Mononuclear cell (primary cell): ENCODE measurements at regions not wholly inside any gene's neighbourhood (a gene's known extent, or its start where the extent isn't known, plus 50 kb on each side); places are given as distances from the start of the nearest gene placed in this dataset.
A peak's percentile ranks its signal among the peaks of the same experiment; 100 is the strongest.

Experiments
- H3K27me3 ChIP-seq: 2 replicates; pipeline ENCODE4 v1.6.0; 2011; ENCODE audit warnings: low read length, control low read depth; ENCODE audit not compliant: insufficient read depth
- H3K4me1 ChIP-seq: 2 replicates; pipeline ENCODE4 v1.5.1; 2011; ENCODE audit warnings: mild to moderate bottlenecking, low read length, control low read depth; ENCODE audit not compliant: insufficient read depth
- H3K4me3 ChIP-seq: 2 replicates; pipeline ENCODE4 v1.5.1; 2011; ENCODE audit warnings: mild to moderate bottlenecking, low read length, moderate library complexity
- H3K9me3 ChIP-seq: 2 replicates; pipeline ENCODE4 v1.5.1; 2011; ENCODE audit warnings: low read depth, mild to moderate bottlenecking, control low read depth, low read length

- H3K4me3 ChIP-seq: no peak overlapping the region
- peaks cover 82% of the 10 kb centered on the region for H3K4me1 ChIP-seq
- H3K27me3 ChIP-seq: no peaks in the 10 kb centered on the region
- no peaks in the 10 kb centered on the region for H3K9me3 ChIP-seq
Observed at GRCh38 chr10:62634576-62634975, 169.9 kb upstream of the ADO start.

GRCh38 chr10:62635127-62635526 lies 169.4 kb upstream of the ADO start:
- Histone ChIP-seq H3K27me3 (no peaks in the 10 kb centered on the region), H3K4me1 (peaks cover 86% of the 10 kb centered on the region), H3K9me3 (no peaks in the 10 kb centered on the region), H3K4me3 (no peak overlapping the region)

- Histone ChIP-seq H3K4me3 (peak overlapping the region; percentile 18), H3K4me1 (peaks cover 89% of the 10 kb centered on the region), H3K27me3 (no peaks in the 10 kb centered on the region), H3K9me3 (no peaks in the 10 kb centered on the region)
Observed at GRCh38 chr10:62636825-62637248, 167.7 kb upstream of the ADO start.

GRCh38 chr10:62637249-62638061 lies 167.1 kb upstream of the ADO start:
- Histone ChIP-seq H3K4me3 (peak overlapping the region; percentile 18), H3K27me3 (no peaks in the 10 kb centered on the region), H3K9me3 (no peaks in the 10 kb centered on the region), H3K4me1 (peaks cover 83% of the 10 kb centered on the region)

GRCh38 chr10:62638062-62638477 lies 166.4 kb upstream of the ADO start:
- Histone ChIP-seq H3K4me1 (peaks cover 76% of the 10 kb centered on the region), H3K4me3 (no peak overlapping the region), H3K9me3 (no peaks in the 10 kb centered on the region), H3K27me3 (no peaks in the 10 kb centered on the region)

- Histone ChIP-seq H3K27me3 (no peaks in the 10 kb centered on the region), H3K9me3 (no peaks in the 10 kb centered on the region), H3K4me1 (peaks cover 74% of the 10 kb centered on the region), H3K4me3 (no peak overlapping the region)
Observed at GRCh38 chr10:62639144-62639543, 165.4 kb upstream of the ADO start.

GRCh38 chr10:62640411-62640810 lies 164.1 kb upstream of the ADO start:
- Histone ChIP-seq H3K4me3 (no peak overlapping the region), H3K4me1 (peaks cover 63% of the 10 kb centered on the region), H3K27me3 (no peaks in the 10 kb centered on the region), H3K9me3 (no peaks in the 10 kb centered on the region)

- Histone ChIP-seq H3K27me3 (no peaks in the 10 kb centered on the region), H3K9me3 (no peaks in the 10 kb centered on the region), H3K4me1 (peaks cover 45% of the 10 kb centered on the region), H3K4me3 (no peak overlapping the region)
Observed at GRCh38 chr10:62643606-62644587, 160.6 kb upstream of the ADO start.

- peaks cover 29% of the 10 kb centered on the region for H3K4me1 ChIP-seq
- no peak overlapping the region for H3K4me3 ChIP-seq
- H3K27me3 ChIP-seq: no peaks in the 10 kb centered on the region
- H3K9me3 ChIP-seq: no peaks in the 10 kb centered on the region
Observed at GRCh38 chr10:62647375-62648092, 157.0 kb upstream of the ADO start.

GRCh38 chr10:62648921-62649320 lies 155.6 kb upstream of the ADO start:
- H3K4me3 ChIP-seq: no peak overlapping the region
- H3K27me3 ChIP-seq: no peaks in the 10 kb centered on the region
- no peaks in the 10 kb centered on the region for H3K9me3 ChIP-seq
- H3K4me1 ChIP-seq: peaks cover 37% of the 10 kb centered on the region

GRCh38 chr10:62650411-62650810 lies 154.1 kb upstream of the ADO start:
- H3K4me1 ChIP-seq: peaks cover 39% of the 10 kb centered on the region
- no peaks in the 10 kb centered on the region for H3K9me3 ChIP-seq
- H3K27me3 ChIP-seq: no peaks in the 10 kb centered on the region
- no peak overlapping the region for H3K4me3 ChIP-seq

GRCh38 chr10:62651341-62651740 lies 153.2 kb upstream of the ADO start:
- Histone ChIP-seq H3K9me3 (no peaks in the 10 kb centered on the region), H3K27me3 (no peaks in the 10 kb centered on the region), H3K4me1 (peaks cover 41% of the 10 kb centered on the region), H3K4me3 (no peak overlapping the region)

- no peaks in the 10 kb centered on the region for H3K9me3 ChIP-seq
- no peaks in the 10 kb centered on the region for H3K27me3 ChIP-seq
- H3K4me1 ChIP-seq: peaks cover 39% of the 10 kb centered on the region
- H3K4me3 ChIP-seq: no peak overlapping the region
Observed at GRCh38 chr10:62652114-62652513, 152.4 kb upstream of the ADO start.

- Histone ChIP-seq H3K9me3 (no peaks in the 10 kb centered on the region), H3K4me1 (peaks cover 34% of the 10 kb centered on the region), H3K27me3 (no peaks in the 10 kb centered on the region), H3K4me3 (no peak overlapping the region)
Observed at GRCh38 chr10:62652564-62652963, 152.0 kb upstream of the ADO start.

GRCh38 chr10:62653254-62653653 lies 151.3 kb upstream of the ADO start:
- Histone ChIP-seq H3K27me3 (no peaks in the 10 kb centered on the region), H3K4me1 (peaks cover 31% of the 10 kb centered on the region), H3K4me3 (no peak overlapping the region), H3K9me3 (no peaks in the 10 kb centered on the region)
